Endothelial cell of umbilical vein (primary cell): ENCODE measurements at regions not wholly inside any gene's neighbourhood (a gene's known extent, or its start where the extent isn't known, plus 50 kb on each side); places are given as distances from the start of the nearest gene placed in this dataset.

Source experiments
- BruUV-seq: library from RNA; stranded (reverse); fragments of 400-500 nt; replicated peaks from 2 replicates; lab custom pipeline; 2021; lab: Mats Ljungman, UMichigan
- CTCF ChIA-PET: fragments of 300-600, 350-600 bp; sonication (Branson Sonifier 250); formaldehyde crosslinking; loops from one replicate; lab custom pipeline; 2021; ENCODE audit warnings: antibody characterized with exemption, inconsistent platforms; lab: Charles Lee
- POLR2A ChIA-PET: fragments of 300-600, 350-600 bp; sonication (Branson Sonifier 250); formaldehyde crosslinking; loops from one replicate; lab custom pipeline; 2021; ENCODE audit warnings: antibody characterized with exemption, inconsistent platforms; lab: Charles Lee
- DNase-seq: peaks from one replicate; pipeline ENCODE4 v3.0.0-alpha.2; 2011; ENCODE audit warnings: low read depth, low spot score
- FAIRE-seq: peaks from 2 replicates; lab custom pipeline; 2011; peaks lifted over from hg19 to GRCh38; lab: Jason Lieb, UNC
- H2AFZ ChIP-seq: 2 replicates; pipeline ENCODE4 v1.6.0; 2012; ENCODE audit warnings: low read depth, low read length, control low read depth, inconsistent platforms
- H3K27ac ChIP-seq: 2 replicates; pipeline ENCODE4 v1.5.1; 2011; ENCODE audit warnings: low read depth, mild to moderate bottlenecking, control low read depth, low read length, moderate library complexity; ENCODE audit not compliant: insufficient read depth
- H3K27me3 ChIP-seq, 2 experiments: 2 replicates each; pipeline versions ENCODE4 v1.6.0 to v1.6.1; 2011; ENCODE audit warnings: low read length in 2 of 2, mixed read lengths in 1 of 2; ENCODE audit not compliant: control insufficient read depth in 2 of 2, insufficient read depth in 2 of 2
- H3K36me3 ChIP-seq, 2 experiments: 2 replicates in 1 of 2; 3 replicates in 1 of 2; pipeline ENCODE4 v1.5.1; 2011; ENCODE audit warnings: low read length in 2 of 2, mild to moderate bottlenecking in 1 of 2, moderate library complexity in 1 of 2; ENCODE audit not compliant: control insufficient read depth in 2 of 2, insufficient read depth in 2 of 2; ENCODE audit errors: extremely low read depth in 1 of 2
- H3K4me1 ChIP-seq: 3 replicates; pipeline ENCODE4 v1.5.1; 2011; ENCODE audit warnings: mild to moderate bottlenecking, low read length; ENCODE audit not compliant: control insufficient read depth, insufficient read depth; ENCODE audit errors: extremely low read depth
- H3K4me2 ChIP-seq: 2 replicates; pipeline ENCODE4 v1.6.1; 2011; ENCODE audit warnings: low read length, control low read depth, mixed read lengths; ENCODE audit not compliant: insufficient read depth
- H3K4me3 ChIP-seq, 3 experiments: fragments of 200-600 bp in 1 of 3; sonication (generic), shearing (Covaris generic) in 1 of 3; replicated peaks in 1 of 3; 2 replicates each; pipeline ENCODE4 v1.5.1; 2011 to 2016; ENCODE audit warnings: control low read depth in 3 of 3, low read length in 3 of 3, mild to moderate bottlenecking in 2 of 3, inconsistent platforms in 1 of 3, low read depth in 1 of 3, moderate library complexity in 1 of 3; ENCODE audit not compliant: insufficient read depth in 1 of 3
- H3K79me2 ChIP-seq: 2 replicates; pipeline ENCODE4 v1.6.0; 2012; ENCODE audit warnings: low read length, inconsistent platforms; ENCODE audit not compliant: control insufficient read depth, insufficient read depth
- H3K9ac ChIP-seq: replicated peaks from 2 replicates; pipeline ENCODE3; 2011; ENCODE audit warnings: low read length, control low read depth; ENCODE audit not compliant: insufficient read depth; ENCODE audit errors: extremely low read depth
- H3K9me1 ChIP-seq: replicated peaks from 3 replicates; pipeline ENCODE4 v1.6.0; 2011; ENCODE audit warnings: mild to moderate bottlenecking, low read length; ENCODE audit not compliant: control insufficient read depth, insufficient read depth; ENCODE audit errors: extremely low read depth
- H3K9me3 ChIP-seq: replicated peaks from 2 replicates; pipeline ENCODE4 v1.5.1; 2012; ENCODE audit warnings: low read length, inconsistent platforms; ENCODE audit not compliant: control insufficient read depth, insufficient read depth
- H4K20me1 ChIP-seq: replicated peaks from 2 replicates; pipeline ENCODE3; 2011; ENCODE audit warnings: mild to moderate bottlenecking, low read length; ENCODE audit not compliant: control insufficient read depth, insufficient read depth; ENCODE audit errors: extremely low read depth
- CTCF ChIP-seq, 2 donors: IDR thresholded peaks; 1 replicate in 1 of 2; 2 replicates in 1 of 2; pipeline ENCODE4 v1.5.1; 2011; ENCODE audit warnings: low read length in 2 of 2, mild to moderate bottlenecking in 2 of 2, moderate library complexity in 2 of 2, control low read depth in 1 of 2, inconsistent platforms in 1 of 2, low read depth in 1 of 2; ENCODE audit not compliant: insufficient read depth in 1 of 2; ENCODE audit errors: extremely low read depth in 1 of 2
- EZH2 ChIP-seq: IDR thresholded peaks from 2 replicates; pipeline ENCODE4 v1.6.1; 2012; ENCODE audit warnings: borderline replicate concordance, low read depth, mild to moderate bottlenecking, moderate library complexity, low read length, inconsistent platforms; ENCODE audit not compliant: severe bottlenecking
- FOS ChIP-seq: IDR thresholded peaks from 2 replicates; pipeline ENCODE4 v1.6.1; 2011; ENCODE audit warnings: mild to moderate bottlenecking, low read length, moderate library complexity, borderline replicate concordance; ENCODE audit not compliant: insufficient read depth
- GATA2 ChIP-seq: IDR thresholded peaks from 2 replicates; pipeline ENCODE4 v1.7.0; 2011; ENCODE audit warnings: low read depth, mild to moderate bottlenecking, moderate library complexity, mixed read lengths, low read length; ENCODE audit not compliant: insufficient read length, insufficient read depth
- JUN ChIP-seq: IDR thresholded peaks from 2 replicates; pipeline ENCODE4 v1.6.1; 2011; ENCODE audit warnings: borderline replicate concordance, low read depth; ENCODE audit not compliant: insufficient read length, insufficient read depth
- MAX ChIP-seq: IDR thresholded peaks from 2 replicates; pipeline ENCODE4 v1.6.1; 2011; ENCODE audit not compliant: insufficient read depth, insufficient read length
- MYC ChIP-seq: IDR thresholded peaks from one replicate; pipeline ENCODE4 v1.6.1; 2011; ENCODE audit warnings: mild to moderate bottlenecking, low read depth, low read length
- POLR2A ChIP-seq: IDR thresholded peaks from 2 replicates; pipeline ENCODE4 v1.6.1; 2012; ENCODE audit warnings: low read depth, mild to moderate bottlenecking, control low read depth, low read length
- POLR2AphosphoS5 ChIP-seq: IDR thresholded peaks from 2 replicates; pipeline ENCODE4 v1.6.1; 2012; ENCODE audit warnings: low read depth, mild to moderate bottlenecking, control low read depth, low read length, moderate library complexity; ENCODE audit not compliant: insufficient read depth
- dilution Hi-C: fragments of 300-500 bp; cut with MboI; formaldehyde crosslinking; loops from one replicate; pipeline ENCODE4 v1.15.0; 2019; ENCODE audit warnings: low sequenced_read_pairs; ENCODE audit not compliant: extremely low pct_ligation_motif_present
- intact Hi-C: fragments of 100-400 bp; cut with micrococcal nuclease; formaldehyde crosslinking; loops from one replicate; pipeline ENCODE4 v1.10.0; 2022

- intact Hi-C loops (no loop called here), dilution Hi-C loops (no loop called here)
- TF ChIP-seq EZH2, result no peak
- TF ChIP-seq JUN, result no peak
- no peak for TF ChIP-seq MYC
- ChIA-PET POLR2A (no interaction called here), CTCF (no interaction called here)
- BruUV-seq, result no TSS peak
- H3K9me1 ChIP-seq, result no peaks in the 10 kb centered on the region
- no peak overlapping the region for H3K9ac ChIP-seq
- H3K27ac ChIP-seq, result no peak overlapping the region
- no peaks in the 10 kb centered on the region for H4K20me1 ChIP-seq
- no peaks in the 10 kb centered on the region for H3K9me3 ChIP-seq
- H3K4me1 ChIP-seq, result no peaks in the 10 kb centered on the region
- H3K4me2 ChIP-seq, result no peak overlapping the region
- H3K4me3 ChIP-seq, result no peak overlapping the region
- no peaks in the 10 kb centered on the region for H3K36me3 ChIP-seq
- no peak overlapping the region for H2AFZ ChIP-seq
- FAIRE-seq, result no peak
- no peaks in the 10 kb centered on the region for H3K79me2 ChIP-seq
- no peak for DNase-seq
- no peaks in the 10 kb centered on the region for H3K27me3 ChIP-seq
Observed at GRCh38 chr7:80587538-80587937, 50.9 kb upstream of the CD36 start.

GRCh38 chr7:80588591-80588990 is 49.9 kb upstream of the CD36 start:
- DNase-seq (no peak), FAIRE-seq (no peak)
- Histone ChIP-seq H3K4me2 (no peak overlapping the region), H3K9ac (no peak overlapping the region), H3K27me3 (no peaks in the 10 kb centered on the region), H3K36me3 (no peaks in the 10 kb centered on the region), H3K9me3 (no peaks in the 10 kb centered on the region), H3K27ac (no peak overlapping the region), H3K9me1 (no peaks in the 10 kb centered on the region), H3K4me3 (no peak overlapping the region), H2AFZ (no peak overlapping the region), H3K4me1 (no peaks in the 10 kb centered on the region), H3K79me2 (no peaks in the 10 kb centered on the region), H4K20me1 (no peaks in the 10 kb centered on the region)
- dilution Hi-C loops, result no loop called here
- intact Hi-C loops, result no loop called here
- BruUV-seq, result no TSS peak
- no peak for TF ChIP-seq CTCF (IDR thresholded peaks at IDR 0.05; ENCODE audit: extremely low read depth in 1 of 2, insufficient read depth in 1 of 2, low read depth in 1 of 2, low read length in 2 of 2)
- no peak for TF ChIP-seq MAX
- no peak for TF ChIP-seq EZH2
- TF ChIP-seq POLR2A, result no peak
- TF ChIP-seq FOS, result no peak
- no peak for TF ChIP-seq POLR2AphosphoS5
- no peak for TF ChIP-seq GATA2
- TF ChIP-seq MYC, result no peak
- TF ChIP-seq JUN, result no peak
- ChIA-PET CTCF (no interaction called here), POLR2A (interaction anchor here (0.6 kb wide), 1 partner anchor 78 kb away, joined by 3 read pairs; no protein-coding TSS in a partner anchor)
